ENCODE measurements at regions not wholly inside any gene's neighbourhood (a gene's known extent, or its start where the extent isn't known, plus 50 kb on each side); places are given as distances from the start of the nearest gene placed in this dataset.

DNA sequence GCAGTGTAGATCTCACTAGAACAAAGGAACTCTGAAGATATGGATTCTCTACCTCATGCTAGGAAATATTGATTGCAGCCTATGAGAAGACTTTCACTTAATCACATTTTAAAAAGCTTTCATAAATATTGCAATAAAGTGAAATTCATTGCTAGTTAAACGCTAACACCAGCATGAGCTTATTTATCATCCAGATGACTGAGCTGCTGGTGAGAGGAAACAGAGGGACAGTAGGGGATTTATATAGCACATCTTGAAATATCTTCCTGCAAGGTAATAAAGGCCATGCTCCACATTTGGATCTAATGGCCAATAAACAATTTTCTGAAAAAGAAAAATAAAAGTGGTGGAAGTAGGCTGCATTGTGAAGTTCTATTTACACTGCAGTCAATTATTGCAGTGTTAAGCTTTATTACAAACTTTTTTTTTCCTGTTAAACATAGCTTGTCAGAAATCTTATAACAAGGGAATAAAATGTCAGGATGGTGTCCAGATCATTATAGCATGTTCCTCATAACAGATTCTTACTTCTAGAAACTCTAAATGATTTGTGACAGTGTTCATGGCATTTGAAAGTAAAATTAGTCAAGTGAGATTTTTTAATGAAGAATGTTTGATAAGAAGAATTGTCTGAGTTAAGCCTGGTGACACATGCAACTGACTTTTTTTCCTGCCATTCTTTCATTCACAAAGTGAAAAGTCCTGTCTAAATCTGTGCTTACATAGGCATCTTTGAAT lies 342.6 kb downstream of the DMAC1 start:
- Histone ChIP-seq H3K4me3 (ENCODE audit: low read length in 3 of 3) (no peak overlapping the region), H3K9ac (ENCODE audit: low read length in 3 of 3) (no peak overlapping the region), H3K27me3 (ENCODE audit: control insufficient read depth, insufficient read depth, low read length) (no peaks in the 10 kb centered on the region), H3K36me3 (ENCODE audit: control insufficient read depth in 2 of 3, insufficient read depth in 3 of 3, low read length in 3 of 3) (no peaks in the 10 kb centered on the region), H3K9me3 (ENCODE audit: control insufficient read depth in 2 of 3, insufficient read depth in 1 of 3, low read length in 3 of 3) (no peaks in the 10 kb centered on the region), H3K4me1 (ENCODE audit: control insufficient read depth in 2 of 3, insufficient read depth in 2 of 3, low read depth in 1 of 3, low read length in 3 of 3) (peaks cover 0 to 2% (median 0%) of the 10 kb centered on the region in 3 donors), H3K27ac (ENCODE audit: low read depth in 2 of 2, low read length in 2 of 2) (no peak overlapping the region)
- FAIRE-seq (no peak), DNase-seq (no peak)
- TF ChIP-seq, protein P1, sequence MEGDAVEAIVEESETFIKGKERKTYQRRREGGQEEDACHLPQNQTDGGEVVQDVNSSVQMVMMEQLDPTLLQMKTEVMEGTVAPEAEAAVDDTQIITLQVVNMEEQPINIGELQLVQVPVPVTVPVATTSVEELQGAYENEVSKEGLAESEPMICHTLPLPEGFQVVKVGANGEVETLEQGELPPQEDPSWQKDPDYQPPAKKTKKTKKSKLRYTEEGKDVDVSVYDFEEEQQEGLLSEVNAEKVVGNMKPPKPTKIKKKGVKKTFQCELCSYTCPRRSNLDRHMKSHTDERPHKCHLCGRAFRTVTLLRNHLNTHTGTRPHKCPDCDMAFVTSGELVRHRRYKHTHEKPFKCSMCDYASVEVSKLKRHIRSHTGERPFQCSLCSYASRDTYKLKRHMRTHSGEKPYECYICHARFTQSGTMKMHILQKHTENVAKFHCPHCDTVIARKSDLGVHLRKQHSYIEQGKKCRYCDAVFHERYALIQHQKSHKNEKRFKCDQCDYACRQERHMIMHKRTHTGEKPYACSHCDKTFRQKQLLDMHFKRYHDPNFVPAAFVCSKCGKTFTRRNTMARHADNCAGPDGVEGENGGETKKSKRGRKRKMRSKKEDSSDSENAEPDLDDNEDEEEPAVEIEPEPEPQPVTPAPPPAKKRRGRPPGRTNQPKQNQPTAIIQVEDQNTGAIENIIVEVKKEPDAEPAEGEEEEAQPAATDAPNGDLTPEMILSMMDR (IDR thresholded peaks at IDR 0.05; ENCODE audit: borderline replicate concordance, extremely low read depth, insufficient read depth): no peak
- intact Hi-C loops (cut with DNase I): no loop called here

DNA sequence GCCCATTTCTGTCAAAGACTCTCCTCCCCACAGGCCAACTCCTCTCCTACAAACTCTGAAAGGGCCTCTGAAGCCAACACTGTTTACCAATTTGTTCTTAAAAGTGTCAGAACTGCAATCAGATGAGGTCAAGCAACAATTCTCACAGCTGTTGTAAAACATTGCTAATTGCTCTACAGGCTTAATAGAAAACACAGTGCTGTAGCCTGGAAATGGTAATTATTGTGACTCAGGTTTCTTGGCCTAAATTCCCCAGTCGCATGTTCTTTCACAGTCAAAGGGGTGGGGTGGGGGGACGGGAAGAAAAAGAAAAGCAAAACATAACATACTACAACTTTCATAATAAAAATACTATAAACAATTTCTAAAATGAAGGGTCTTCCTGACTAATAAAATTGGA lies 343.2 kb downstream of the DMAC1 start:
- Histone ChIP-seq H3K27ac (ENCODE audit: low read depth in 2 of 2, low read length in 2 of 2) (no peak overlapping the region), H3K4me1 (ENCODE audit: control insufficient read depth in 2 of 3, insufficient read depth in 2 of 3, low read depth in 1 of 3, low read length in 3 of 3) (peaks cover 0 to 2% (median 0%) of the 10 kb centered on the region in 3 donors), H3K4me3 (ENCODE audit: low read length in 3 of 3) (no peak overlapping the region), H3K9ac (ENCODE audit: low read length in 3 of 3) (no peak overlapping the region), H3K36me3 (ENCODE audit: control insufficient read depth in 2 of 3, insufficient read depth in 3 of 3, low read length in 3 of 3) (no peaks in the 10 kb centered on the region), H3K9me3 (ENCODE audit: control insufficient read depth in 2 of 3, insufficient read depth in 1 of 3, low read length in 3 of 3) (no peaks in the 10 kb centered on the region), H3K27me3 (ENCODE audit: control insufficient read depth, insufficient read depth, low read length) (no peaks in the 10 kb centered on the region)
- TF ChIP-seq, protein P1 (IDR thresholded peaks at IDR 0.05; ENCODE audit: borderline replicate concordance, extremely low read depth, insufficient read depth): no peak
- intact Hi-C loops (cut with DNase I): no loop called here
- FAIRE-seq (no peak), DNase-seq (no peak)

DNA sequence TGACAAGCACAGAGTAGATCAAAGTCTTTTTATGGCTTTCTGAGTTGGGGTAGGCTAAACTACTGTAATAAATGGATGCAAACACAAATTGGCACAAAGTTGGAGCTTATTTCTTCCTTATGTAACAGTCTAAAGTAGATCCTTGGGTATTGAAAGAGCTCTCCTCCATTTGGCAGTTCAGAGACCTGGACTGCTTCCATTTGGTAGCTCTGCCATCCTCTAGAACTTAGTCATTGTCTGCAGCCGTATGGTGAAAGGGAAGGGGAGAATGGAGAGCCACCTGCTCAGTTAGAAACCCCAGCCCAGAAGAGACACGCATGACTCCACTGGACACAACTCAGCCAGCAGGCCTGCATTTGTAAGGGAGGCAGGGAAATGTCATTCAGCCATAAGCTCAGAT lies 345.0 kb downstream of the DMAC1 start:
- no peaks in the 10 kb centered on the region for H3K27me3 ChIP-seq (ENCODE audit: control insufficient read depth, insufficient read depth, low read length)
- H3K9ac ChIP-seq (ENCODE audit: low read length in 3 of 3): no peak overlapping the region
- H3K9me3 ChIP-seq (ENCODE audit: control insufficient read depth in 2 of 3, insufficient read depth in 1 of 3, low read length in 3 of 3): no peaks in the 10 kb centered on the region
- no peaks in the 10 kb centered on the region for H3K36me3 ChIP-seq (ENCODE audit: control insufficient read depth in 2 of 3, insufficient read depth in 3 of 3, low read length in 3 of 3)
- DNase-seq (no peak), FAIRE-seq (no peak)
- H3K27ac ChIP-seq (ENCODE audit: low read depth in 2 of 2, low read length in 2 of 2): no peak overlapping the region
- intact Hi-C loops (cut with DNase I): no loop called here
- TF ChIP-seq, protein P1 (IDR thresholded peaks at IDR 0.05; ENCODE audit: borderline replicate concordance, extremely low read depth, insufficient read depth): no peak
- H3K4me1 ChIP-seq (ENCODE audit: control insufficient read depth in 2 of 3, insufficient read depth in 2 of 3, low read depth in 1 of 3, low read length in 3 of 3): peaks cover 0 to 2% (median 0%) of the 10 kb centered on the region in 3 donors
- H3K4me3 ChIP-seq (ENCODE audit: low read length in 3 of 3): no peak overlapping the region
